ENCODE measurements at regions not wholly inside any gene's neighbourhood (a gene's known extent, or its start where the extent isn't known, plus 50 kb on each side); places are given as distances from the start of the nearest gene placed in this dataset.

DNA sequence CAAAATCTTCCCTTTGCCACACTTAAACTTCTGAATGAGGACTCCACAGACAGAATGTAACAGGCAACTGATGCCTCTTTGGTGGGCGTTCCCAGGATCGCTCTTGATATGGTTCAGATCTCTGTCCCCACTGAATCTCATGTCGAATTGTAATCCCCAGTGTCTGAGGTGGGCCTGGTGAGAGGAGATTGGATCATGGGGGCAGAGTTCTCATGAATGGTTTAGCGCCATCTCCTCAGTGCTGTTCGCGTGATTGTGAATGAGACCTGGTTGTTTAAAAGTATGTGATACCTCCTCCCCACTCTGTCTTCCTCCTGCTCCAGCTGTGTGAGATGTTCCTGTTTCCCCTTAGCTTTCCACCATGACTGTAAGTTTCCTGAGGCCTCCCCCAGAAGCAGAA is 111.1 kb upstream of the SLC66A3 start:
- DNase-seq (ENCODE audit: low read depth in 3 of 3), result no peak

DNA sequence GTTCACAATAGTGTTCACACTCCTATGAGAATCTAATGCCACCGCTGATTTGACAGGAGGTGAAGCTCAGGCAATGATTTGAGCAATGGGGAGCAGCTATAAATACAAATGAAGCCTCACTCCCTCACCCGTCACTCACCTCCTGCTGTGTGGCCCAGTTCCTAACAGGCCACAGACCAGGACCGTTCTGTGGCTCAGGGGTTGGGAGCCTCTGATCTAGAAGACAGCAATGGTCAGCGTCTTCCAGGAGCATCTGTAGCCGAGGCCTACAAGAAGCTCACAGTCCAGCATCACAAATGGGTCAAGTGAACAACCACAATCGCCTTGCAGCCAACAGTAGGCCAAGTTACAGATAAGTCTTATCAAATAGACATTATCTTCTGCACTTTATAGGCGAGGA is 110.0 kb upstream of the SLC66A3 start:
- DNase-seq (ENCODE audit: low read depth in 3 of 3), result no peak

DNA sequence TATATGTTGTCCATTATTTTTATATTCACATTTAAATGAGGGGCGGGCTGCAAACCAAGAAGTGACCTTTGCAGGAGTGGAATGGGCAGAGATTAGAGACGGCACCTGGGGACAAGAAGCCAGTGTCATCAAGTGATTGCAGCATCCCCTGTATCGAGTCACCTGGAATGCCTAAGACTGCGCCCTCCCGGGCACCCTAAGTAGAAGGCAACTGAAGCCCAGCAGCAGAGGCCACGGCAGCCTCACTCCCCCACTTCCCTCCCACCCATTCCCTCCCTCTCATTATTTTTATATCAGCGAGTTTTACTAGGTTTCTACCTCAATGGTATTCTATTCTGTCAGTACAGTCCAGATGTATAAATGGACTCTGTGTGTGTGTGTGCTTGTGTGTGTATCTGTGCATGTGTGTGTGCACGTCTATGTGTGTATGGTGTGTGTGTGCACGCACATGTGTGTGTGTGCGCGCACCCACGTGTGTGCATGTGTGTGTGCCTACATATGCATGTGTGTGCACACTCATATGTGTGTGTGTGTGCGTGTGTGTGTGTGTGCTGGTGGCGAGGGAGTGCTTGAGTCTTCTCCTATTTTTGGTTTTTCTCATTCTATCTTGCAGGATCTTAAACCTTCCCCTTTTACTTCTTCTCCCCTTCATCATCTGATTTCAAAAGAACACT is 106.8 kb upstream of the SLC66A3 start:
- DNase-seq (ENCODE audit: low read depth in 3 of 3), result no peak

DNA sequence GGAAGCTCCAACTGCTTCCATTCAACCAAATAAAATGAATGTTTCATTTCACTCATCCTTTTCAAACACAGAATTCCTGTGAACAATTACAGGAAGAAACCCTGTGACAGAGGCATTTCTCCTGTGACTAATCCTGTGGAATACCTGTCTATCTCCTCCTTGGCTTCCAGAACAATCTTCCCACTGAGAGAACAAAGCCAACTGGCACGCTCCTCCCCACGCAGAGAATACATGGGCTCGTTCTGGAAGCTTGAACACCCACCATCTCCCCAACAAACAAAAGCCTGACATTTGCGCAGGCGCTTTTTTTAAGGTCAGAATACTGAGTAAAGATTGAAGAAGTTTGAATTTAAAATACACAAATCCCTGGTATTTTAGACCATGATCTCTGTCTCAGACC is 104.7 kb upstream of the SLC66A3 start:
- DNase-seq (ENCODE audit: low read depth in 3 of 3), result no peak

DNA sequence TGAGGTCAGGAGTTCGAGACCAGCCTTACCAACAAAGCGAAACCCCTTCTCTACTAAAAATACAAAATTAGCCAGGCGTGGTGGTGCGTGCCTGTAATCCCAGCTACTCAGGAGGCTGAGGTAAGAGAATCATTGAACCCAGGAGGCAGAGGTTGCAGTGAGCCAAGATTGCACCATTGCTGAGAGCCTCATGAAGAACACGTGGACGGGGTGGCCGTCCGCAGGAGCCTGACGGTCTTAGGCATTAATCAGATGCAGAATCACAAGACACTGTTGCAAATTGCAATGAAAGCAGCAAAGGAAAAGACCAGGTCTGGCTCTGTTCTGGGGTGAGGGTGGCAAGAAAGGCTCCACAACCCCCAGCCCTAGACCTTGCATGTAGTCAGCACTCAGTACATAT is 104.0 kb upstream of the SLC66A3 start:
- no peak for DNase-seq (ENCODE audit: low read depth in 3 of 3)

DNA sequence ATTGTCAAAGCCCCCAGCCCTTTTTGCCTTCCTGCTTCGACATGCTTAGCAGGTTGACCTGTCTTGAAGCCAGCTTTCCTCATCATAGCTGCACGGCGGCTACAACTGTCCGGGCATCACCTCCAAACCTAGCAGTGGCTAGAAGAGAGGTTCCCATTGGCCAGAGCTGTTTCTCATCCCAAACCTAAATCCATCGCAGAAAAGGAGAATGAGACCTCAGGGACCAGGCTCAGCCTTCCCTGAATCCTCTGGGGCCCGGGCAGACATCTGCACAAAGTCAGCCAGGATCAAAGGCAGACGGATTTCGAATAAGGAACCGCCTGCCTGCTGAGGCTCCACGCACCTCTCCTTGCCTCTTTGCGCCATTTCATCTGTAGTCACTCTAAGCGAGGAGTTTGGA is 101.7 kb upstream of the SLC66A3 start:
- DNase-seq (ENCODE audit: low read depth in 3 of 3), result no peak

DNA sequence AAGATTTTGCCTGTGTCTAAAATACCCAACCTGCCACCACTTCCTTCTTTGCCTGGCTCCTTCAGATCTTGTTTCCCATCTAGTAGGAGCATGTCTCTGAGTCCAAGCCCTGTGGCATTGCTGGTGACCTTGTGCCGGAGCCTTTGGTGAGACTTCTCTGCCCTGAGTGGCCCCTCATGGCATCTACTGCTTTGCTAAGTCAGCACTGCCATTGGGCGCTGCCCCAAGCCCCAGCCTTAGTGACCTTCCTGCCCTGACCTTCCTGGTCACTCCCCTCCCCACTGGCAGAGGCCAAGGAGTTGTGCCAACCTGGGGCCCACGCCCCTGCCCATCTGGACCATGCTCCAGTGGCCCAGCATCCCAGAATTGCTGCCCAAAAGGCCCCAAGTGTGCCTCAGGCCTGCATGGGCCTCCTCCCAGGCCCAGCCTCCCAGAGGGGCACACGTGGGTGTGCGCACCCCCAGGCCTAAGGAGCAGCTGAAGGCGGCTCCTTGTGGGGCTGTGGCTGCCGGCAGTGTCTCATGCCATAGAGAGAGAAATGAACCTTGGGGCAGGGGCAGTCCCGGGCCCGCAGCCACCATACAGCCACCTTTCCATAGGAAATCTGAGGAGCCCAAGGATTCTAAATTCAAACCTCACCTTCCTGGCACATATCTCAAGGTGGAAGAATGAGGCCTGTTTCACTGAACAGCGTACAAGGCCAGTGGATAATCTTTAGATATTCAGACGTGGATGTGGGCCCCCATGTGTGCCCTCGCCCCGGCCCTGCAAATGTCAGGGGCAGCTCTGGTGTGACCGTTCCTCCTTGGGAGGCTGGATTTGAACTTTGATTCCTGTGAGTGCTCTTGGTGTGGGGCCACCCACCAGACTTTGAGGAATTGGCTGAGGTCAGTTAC is 100.2 kb upstream of the SLC66A3 start:
- DNase-seq (ENCODE audit: low read depth in 3 of 3), result no peak

DNA sequence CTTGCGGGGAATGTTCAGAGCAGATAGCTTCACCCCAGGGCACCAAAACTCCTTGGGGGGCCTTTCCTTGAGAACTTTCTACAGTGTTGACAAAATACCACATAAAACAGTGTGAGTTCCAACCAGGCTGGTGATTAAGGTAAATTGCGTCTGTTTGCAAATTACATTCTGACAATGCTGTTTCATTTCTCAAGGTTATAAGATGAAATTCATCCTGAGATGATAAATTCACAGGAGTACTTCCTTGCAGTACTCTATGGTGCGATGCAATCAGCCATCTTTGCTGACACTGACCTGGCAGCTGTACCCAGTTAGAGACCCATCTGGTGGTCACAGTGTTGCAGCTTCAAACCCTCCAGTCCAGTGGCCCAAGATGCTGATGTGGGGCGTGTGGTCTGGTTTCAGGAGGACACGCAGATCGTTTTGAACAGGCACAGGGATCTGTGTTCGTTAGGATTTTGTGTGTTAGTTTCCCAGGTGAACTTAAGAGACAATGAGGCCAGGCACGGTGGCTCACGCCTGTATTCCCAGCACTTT is 99.5 kb upstream of the SLC66A3 start:
- DNase-seq (ENCODE audit: low read depth in 3 of 3), result no peak

DNA sequence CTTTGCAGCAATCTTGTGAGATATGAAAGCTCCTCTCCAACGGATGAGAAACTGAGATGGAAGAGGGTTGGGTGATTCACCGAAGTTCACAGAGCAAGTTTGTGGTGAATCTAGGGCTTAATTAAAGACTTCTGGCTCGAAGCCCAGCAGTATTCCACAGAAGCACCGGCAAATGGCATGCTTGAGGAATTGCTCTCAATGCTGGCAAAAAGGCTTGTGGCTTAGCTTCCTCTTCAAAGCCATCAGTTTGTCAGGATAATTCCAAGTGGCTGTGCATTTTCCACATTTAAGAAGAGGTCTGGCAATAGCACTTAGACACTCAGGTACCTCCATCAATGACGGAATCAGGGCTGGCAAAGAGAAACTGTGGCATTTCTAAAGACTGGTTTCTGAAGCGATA is 98.7 kb upstream of the SLC66A3 start:
- DNase-seq (ENCODE audit: low read depth in 3 of 3), result no peak

DNA sequence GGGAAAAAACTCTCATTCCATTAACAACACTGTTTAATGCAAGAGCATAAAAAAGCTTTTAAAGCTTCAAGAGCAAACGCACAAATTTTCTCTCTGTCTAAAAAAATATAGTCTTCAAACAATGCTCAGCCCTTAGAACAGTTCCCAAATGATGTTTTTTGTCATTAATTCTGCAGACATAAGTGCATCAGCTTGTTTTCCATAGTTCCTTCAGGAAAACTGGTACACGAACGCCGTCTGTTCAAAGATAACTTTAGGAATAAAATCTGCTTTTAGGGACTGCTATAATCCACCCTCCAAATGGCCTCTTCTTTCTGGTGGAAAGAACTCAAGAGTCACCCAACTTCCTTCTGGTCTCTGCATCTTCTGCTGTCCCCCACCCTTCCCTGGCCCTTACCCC is 98.2 kb upstream of the SLC66A3 start:
- DNase-seq (ENCODE audit: low read depth in 3 of 3), result no peak

DNA sequence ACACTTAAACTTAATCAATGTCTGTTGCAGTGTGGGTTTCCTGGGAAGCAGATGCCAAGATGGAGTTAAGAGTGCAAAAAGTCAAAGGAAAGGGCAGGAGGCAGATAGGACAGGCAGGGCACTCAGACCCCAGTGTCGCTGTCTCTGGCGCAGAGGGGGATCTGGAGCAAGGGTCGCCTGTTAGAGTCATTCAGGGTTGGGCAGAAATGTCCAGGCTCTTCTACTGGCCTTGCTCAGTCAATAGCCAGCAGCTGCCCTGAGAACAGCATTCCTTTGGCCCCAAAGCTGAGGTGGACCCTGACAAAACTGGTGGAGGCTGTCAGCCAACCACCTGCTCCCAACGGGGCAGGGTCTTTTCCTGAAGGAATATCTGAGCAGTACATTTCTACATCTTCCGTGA is 97.1 kb upstream of the SLC66A3 start:
- DNase-seq (ENCODE audit: low read depth in 3 of 3), result no peak

DNA sequence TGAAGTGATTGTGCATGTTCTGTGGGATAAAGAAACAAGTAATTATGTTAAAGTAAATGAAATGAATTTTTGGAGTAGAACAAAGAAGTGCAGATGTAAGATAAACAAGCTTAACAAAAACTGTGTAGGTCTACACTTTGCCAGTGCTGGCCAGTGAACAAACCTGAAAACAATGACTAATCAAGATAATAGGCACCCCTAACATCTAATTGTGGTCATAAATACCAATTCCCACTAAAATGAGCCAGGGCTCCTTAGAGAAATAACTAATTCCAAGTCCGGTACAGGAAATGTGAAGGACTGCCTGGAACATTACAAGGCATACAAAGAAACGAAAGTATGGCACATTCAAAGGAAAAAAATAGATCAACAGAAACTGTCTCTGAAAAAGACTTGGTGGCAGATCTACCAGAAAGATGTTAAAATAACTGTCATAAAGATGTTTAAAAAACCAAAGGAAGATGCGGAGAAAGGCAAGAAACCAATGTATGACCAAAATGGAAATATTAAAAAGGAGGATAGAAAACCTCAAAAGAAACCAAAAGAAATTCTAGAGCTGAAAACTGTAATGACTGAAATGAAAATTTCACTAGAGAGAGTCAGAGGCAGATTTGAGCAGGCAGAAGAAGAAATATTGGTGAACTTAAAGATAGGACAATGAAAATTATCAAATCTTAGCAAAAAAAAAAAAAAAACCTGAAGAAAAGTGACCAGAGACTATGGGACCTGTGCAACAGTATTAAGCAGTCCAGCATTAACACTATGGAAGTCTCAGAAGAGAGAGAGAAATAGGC is 94.7 kb upstream of the SLC66A3 start:
- DNase-seq (ENCODE audit: low read depth in 3 of 3), result no peak

DNA sequence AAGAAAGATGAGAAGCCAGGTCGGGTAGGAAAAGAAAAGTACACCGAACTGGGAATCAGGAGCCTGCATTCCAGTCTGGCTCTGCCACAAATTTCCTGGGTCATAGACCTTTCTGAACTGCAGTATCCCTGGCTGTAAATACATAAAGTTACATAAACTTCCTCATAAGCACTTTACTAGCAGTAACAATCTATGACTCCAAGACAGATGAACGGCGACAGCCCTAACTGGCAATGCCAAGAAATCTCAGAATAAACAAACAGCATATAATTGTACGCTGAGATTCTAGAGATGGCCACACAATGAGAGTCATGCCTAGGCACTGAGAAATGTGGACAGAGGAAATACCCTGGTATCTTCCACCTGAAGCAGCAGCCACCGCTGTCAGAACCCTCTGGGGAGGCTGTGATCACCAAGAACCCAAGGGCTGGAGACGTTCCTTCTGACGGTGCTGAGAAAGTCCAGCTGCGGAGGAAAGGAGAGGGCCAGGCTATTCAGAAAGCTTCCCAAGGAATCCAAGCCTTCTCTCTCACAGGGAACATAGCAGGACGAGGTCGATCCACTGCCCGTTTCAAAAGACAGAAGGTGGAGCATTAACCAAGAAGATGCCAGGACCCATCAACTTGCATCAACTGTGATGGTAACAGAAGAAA is 89.3 kb upstream of the SLC66A3 start:
- DNase-seq (ENCODE audit: low read depth in 3 of 3), result no peak

DNA sequence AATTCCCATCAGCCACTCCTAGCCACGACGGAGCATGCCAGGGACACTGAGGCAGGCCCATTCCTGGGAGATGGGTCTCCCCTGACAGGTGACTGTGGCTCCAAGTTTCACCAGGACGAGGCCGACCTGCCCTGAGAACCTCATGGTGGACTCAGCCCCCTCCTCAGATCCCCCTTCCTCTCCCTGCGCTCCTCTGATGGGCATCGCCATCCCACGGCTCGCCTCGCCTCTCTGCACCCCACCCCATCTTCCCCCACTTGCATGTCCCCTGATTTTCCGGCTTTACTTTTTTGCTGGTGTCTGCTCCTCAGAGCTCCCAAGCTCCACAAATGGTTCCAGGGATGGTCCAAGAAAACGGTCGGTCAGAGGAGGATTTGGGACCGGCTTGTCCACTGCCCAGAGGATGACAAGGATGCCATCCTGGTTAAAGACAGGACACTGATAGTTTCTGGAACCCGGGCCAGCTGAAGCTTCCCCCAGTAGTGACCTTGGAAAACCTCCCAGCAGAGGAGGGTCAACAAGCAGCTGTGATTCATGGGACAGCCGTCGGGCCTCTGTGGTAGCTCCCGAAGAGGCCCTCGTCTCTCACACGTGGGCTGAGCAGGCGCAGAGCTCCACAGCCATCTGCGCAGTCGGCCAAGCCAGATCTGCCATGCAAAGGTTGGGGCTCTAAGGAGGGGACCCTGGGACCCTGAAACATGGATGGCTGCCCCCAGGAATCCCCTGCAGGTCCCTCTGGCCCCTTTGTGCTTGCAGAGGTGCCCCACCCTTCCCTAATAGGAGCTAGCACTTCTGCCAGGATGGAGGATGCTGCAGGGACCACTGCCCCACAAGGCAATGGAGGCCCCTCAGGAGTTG is 87.8 kb upstream of the SLC66A3 start:
- no peak for DNase-seq (ENCODE audit: low read depth in 3 of 3)

DNA sequence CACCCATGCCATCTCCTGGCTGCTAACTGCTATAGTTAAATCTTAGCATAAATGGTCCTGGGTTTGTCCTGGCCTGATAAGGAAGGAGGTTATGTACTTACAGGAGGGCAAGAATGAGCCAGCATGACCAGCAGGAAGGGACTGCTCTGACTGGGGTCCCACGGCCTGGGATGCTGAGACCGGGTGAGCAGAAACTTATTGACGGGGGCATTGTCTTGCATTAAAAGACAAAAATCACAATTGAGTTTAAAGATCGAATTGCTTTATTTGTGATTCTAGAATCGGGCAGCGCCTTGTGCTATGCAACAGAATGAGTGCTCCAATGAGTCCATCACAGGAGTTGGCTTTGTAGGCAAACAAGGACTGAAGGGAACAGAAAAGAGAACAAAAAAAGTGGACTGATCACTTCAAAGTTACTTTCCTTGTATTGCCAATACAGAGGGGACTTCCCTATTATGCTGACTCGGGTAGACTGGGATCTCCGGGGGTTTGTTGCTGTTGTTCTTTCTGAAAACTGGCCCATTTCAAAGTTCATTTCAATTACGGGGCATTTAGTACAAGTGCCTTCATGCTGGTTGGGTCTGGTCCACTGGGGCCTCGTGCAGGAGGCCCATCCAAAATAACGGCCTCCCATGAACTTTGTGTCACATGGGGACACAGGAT is 87.1 kb upstream of the SLC66A3 start:
- DNase-seq (ENCODE audit: low read depth in 3 of 3), result no peak

DNA sequence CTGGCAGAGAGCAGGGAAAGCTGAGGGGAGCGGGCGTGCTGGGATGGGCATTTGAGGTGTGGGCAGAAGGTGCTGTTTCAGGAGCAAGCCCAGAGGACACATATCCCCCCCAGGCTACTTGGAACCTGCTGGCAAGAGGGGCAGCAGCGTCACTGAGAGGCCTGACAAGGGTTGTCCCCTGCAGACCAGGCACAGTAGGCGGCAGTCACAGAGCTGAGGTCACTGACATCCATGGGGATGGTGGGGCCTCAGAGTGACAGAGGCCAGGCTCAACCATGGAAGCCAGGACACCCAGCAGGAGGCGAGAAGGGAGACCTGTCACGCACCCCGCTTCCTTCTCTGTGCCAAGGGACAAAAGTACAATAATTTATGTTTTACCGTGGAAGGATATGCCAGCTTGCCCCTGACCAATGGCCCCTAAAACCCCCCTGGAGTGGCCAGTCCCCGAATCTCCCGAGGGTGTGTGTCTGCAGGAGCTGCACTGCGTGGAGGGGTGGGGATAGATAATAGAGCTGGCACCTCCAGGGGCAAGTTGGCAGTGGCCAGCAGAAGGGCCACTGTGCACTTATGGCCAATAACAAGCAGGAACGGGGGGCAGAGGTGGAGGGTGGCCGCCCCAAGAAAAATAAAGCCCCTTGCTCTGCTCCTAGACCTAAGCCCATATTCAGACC is 86.3 kb upstream of the SLC66A3 start:
- no peak for DNase-seq (ENCODE audit: low read depth in 3 of 3)

DNA sequence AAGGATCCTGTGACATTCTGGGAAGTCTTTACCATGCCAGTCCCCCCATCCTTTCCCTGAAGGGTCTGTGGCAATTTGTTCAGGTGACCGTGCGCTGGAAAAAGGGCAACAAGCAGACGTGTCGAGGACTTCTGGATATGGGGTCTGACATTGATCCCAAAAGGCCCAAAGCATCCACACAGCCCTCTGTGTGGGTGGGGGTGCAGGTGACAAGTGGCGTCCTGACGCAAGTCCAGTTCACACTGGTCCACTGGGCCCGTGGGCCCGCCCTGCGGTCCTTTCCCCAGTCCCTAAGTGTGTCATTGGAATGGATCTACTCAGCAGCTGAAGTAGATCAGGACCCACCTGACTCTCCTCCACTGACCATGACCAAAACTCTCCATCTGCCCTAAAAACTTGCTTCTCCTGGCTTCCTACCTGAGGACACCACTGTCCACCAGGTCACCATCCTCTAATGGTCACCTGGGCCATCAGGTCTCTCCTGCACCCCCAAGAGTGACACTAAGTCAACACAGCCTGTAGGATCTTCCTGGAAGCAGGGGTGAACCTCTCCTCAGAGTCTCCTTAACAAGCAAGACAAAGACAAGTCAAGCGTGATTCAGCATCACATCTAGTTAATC is 85.6 kb upstream of the SLC66A3 start:
- DNase-seq (ENCODE audit: low read depth in 3 of 3), result no peak

DNA sequence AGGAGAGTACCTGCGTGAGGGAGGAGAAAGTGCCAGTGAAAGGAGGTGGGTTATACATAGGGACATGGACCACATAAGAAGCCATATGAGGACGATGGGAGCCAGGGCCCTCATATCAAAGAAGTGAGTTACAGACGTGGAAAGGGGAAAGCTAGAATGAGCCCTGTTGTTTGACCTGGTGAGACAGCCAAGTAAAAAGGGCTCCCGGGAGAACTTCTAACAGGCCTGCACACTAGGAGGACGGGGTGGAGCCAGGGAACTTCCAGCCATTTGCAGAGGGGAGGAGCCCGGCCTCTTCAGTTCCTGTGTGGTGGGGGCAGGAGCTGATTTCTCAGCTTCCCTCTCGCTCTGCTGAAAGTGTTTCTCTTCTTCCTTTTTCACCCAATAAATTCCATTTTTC is 84.1 kb upstream of the SLC66A3 start:
- DNase-seq (ENCODE audit: low read depth in 3 of 3), result no peak

DNA sequence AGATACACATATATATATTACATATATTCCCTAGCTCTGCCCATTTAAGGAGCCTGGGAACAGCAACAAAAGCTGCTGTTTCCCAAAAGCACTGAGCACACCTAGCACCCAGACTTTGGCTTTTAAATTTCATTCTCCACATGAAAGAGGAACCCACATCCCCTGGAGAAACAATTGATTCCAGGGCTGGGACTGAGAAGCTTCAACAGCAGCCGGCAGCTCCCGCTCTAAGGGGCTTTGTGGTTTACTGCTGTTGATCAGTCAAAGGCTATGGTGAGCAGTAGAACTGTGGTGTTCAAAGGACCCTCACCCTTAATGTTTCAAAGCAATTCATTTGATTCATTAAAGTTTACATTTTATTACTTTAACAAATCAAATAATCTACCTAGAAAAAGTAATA is 83.3 kb upstream of the SLC66A3 start:
- no peak for DNase-seq (ENCODE audit: low read depth in 3 of 3)
